Lower leg skin (tissue), 4 donors: ENCODE measurements at regions not wholly inside any gene's neighbourhood (a gene's known extent, or its start where the extent isn't known, plus 50 kb on each side); places are given as distances from the start of the nearest gene placed in this dataset.

Experiments
- DNase-seq, 2 donors: peaks; one replicate each; pipeline ENCODE4 v3.0.0-alpha.2; 2019; ENCODE audit warnings: low spot score in 2 of 2
- H3K4me3 ChIP-seq: fragments of 200-600 bp; sonication (generic); 2 replicates; pipeline ENCODE4 v1.5.1; 2017; ENCODE audit warnings: mild to moderate bottlenecking, low read depth; ENCODE audit not compliant: poor library complexity, severe bottlenecking
- CTCF ChIP-seq, 3 donors: fragments of 450-650 bp; IDR thresholded peaks; one replicate each; pipeline ENCODE4 v1.5.1; 2016; ENCODE audit warnings: antibody characterized with exemption in 3 of 3, mild to moderate bottlenecking in 3 of 3, moderate library complexity in 2 of 3
- POLR2A ChIP-seq, 2 donors: fragments of 450-650 bp; IDR thresholded peaks; one replicate each; pipeline ENCODE4 v1.6.1; 2016 to 2017; ENCODE audit warnings: antibody characterized with exemption in 2 of 2, mild to moderate bottlenecking in 1 of 2, moderate library complexity in 1 of 2
- WGBS, 2 donors: methylation state at CpG; one replicate each; pipeline ENCODE4 v1.1.5; 2018; 5-methylcytosine and 5-hydroxymethylcytosine counted together
- intact Hi-C: fragments of 100-400 bp; cut with DNase I; formaldehyde crosslinking; loops from one replicate; pipeline ENCODE4 v1.15.0; 2023; ENCODE audit warnings: low total_unique reads

DNA sequence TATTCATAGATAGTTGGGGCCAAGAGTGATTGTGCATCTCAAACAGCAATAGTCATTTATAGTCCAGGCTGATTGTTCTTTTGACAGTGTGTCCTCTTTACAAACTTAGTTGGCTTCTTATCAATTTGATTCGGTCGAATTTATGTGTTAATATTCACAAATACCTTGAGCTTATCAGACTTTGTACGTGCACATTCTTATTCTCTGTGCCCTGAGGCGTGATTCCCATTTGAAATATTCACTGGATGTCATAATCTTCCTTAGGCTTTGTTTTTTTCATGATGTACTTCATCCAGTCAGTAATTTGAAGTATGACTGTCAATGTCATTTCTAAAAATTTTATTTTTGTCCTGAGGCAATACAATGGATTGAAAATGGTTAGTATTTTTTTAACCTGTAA is 263.5 kb upstream of the PCDH7 start:
- TF ChIP-seq POLR2A (IDR thresholded peaks at IDR 0.05) (no peak), CTCF (IDR thresholded peaks at IDR 0.05) (no peak)
- 41 to 53% methylated on average over 4 of the region's 4 CpGs for WGBS, 2 donors
- intact Hi-C loops = no loop called here
- H3K4me3 ChIP-seq = no peak overlapping the region
- no peak for DNase-seq

GRCh38 chr4:30460818-30461217 is 259.4 kb upstream of the PCDH7 start:
- TF ChIP-seq POLR2A (IDR thresholded peaks at IDR 0.05) = no peak
- no peak for TF ChIP-seq CTCF (IDR thresholded peaks at IDR 0.05)
- no peak overlapping the region for H3K4me3 ChIP-seq
- intact Hi-C loops = no loop called here
- DNase-seq = no peak
- 56 to 61% methylated on average over 3 of the region's 3 CpGs for WGBS, 2 donors

GRCh38 chr4:30461218-30461617 is 259.0 kb upstream of the PCDH7 start:
- no peak overlapping the region for H3K4me3 ChIP-seq
- no peak for DNase-seq
- TF ChIP-seq POLR2A (IDR thresholded peaks at IDR 0.05) (no peak), CTCF (IDR thresholded peaks at IDR 0.05) (no peak)
- 69 to 76% methylated on average over 5 of the region's 5 CpGs for WGBS, 2 donors
- intact Hi-C loops = no loop called here

GRCh38 chr4:30462445-30463090 is 257.6 kb upstream of the PCDH7 start:
- H3K4me3 ChIP-seq = no peak overlapping the region
- WGBS, 2 donors = 92 to 93% methylated on average over 6 of the region's 6 CpGs
- no peak for DNase-seq
- no peak for TF ChIP-seq POLR2A (IDR thresholded peaks at IDR 0.05)
- intact Hi-C loops = no loop called here

- H3K4me3 ChIP-seq = no peak overlapping the region
- no peak for DNase-seq
- no peak for TF ChIP-seq CTCF (IDR thresholded peaks at IDR 0.05)
- TF ChIP-seq POLR2A (IDR thresholded peaks at IDR 0.05) = no peak
- intact Hi-C loops = no loop called here
- WGBS, 2 donors = 71 to 86% methylated on average over 3 of the region's 3 CpGs
These were observed 248.3 kb upstream of the PCDH7 start for GRCh38 chr4:30471861-30472260.

DNA sequence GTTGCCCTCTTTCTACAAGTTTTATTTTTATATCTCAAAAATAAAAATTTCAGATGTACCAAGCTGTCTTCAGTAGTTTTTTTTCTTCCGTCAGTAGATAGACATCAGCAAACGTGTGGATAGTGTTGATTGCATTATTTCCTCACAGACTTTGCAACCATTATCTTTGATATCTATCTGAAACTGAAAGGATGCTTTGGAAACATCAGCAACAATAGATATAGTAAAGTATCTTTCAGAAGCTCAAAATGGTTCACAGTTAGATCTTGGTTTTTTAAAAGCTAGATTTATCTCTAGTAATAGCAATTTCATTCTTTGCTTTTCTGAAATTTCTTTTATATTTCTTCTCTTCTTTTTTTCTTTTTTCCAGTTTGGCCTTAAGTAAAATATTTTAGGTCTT is 246.9 kb upstream of the PCDH7 start:
- intact Hi-C loops = no loop called here
- TF ChIP-seq POLR2A (IDR thresholded peaks at IDR 0.05) = no peak
- WGBS, 2 donors = 66 to 67% methylated on average over 2 of the region's 2 CpGs

GRCh38 chr4:30495251-30495650 is 224.9 kb upstream of the PCDH7 start:
- intact Hi-C loops = no loop called here
- WGBS, 2 donors = 46 to 70% methylated on average over 3 of the region's 3 CpGs
- no peak for DNase-seq
- TF ChIP-seq POLR2A (IDR thresholded peaks at IDR 0.05) = no peak
- TF ChIP-seq CTCF (IDR thresholded peaks at IDR 0.05) = no peak
- H3K4me3 ChIP-seq = no peak overlapping the region

More for the DNA sequence above, 246.9 kb upstream of the PCDH7 start:
- no peak overlapping the region for H3K4me3 ChIP-seq
- DNase-seq = no peak
